K562 (cell line): ENCODE measurements at regions not wholly inside any gene's neighbourhood (a gene's known extent, or its start where the extent isn't known, plus 50 kb on each side); places are given as distances from the start of the nearest gene placed in this dataset.

ENCODE experiments used
- CCNT2 ChIP-seq: IDR thresholded peaks from 2 replicates; pipeline ENCODE4 v1.6.1; 2011; ENCODE audit warnings: borderline replicate concordance, low read depth, mild to moderate bottlenecking, moderate library complexity, mixed read lengths, low read length; ENCODE audit not compliant: insufficient read length; ENCODE audit errors: extremely low read depth
- JUN ChIP-seq, 2 experiments: sonication (generic) in 1 of 2; formaldehyde crosslinking in 1 of 2; IDR thresholded peaks; 2 replicates each; pipeline versions ENCODE4 v1.6.1 to v1.8.0; 2012 to 2022; ENCODE audit warnings: borderline replicate concordance in 2 of 2, mild to moderate bottlenecking in 2 of 2, improper control_type of control experiment in 1 of 2, low read depth in 1 of 2, low read length in 1 of 2, missing genetic modification reagents in 1 of 2
- NCOA1 ChIP-seq: fragments of 450-650 bp; IDR thresholded peaks from 2 replicates; pipeline ENCODE4 v1.6.1; 2016; ENCODE audit warnings: low read depth
- POLR2A ChIP-seq: fragments of 450-650 bp; conservative IDR thresholded peaks from 2 replicates; pipeline ENCODE4 v1.6.1; 2016
- PPARD ChIP-seq: fragments of 250-450 bp; sonication (Bioruptor Pico); IDR thresholded peaks from 2 replicates; pipeline ENCODE4 v1.8.0; 2022; ENCODE audit warnings: inconsistent platforms, mild to moderate bottlenecking, moderate library complexity
- RFX5 ChIP-seq: IDR thresholded peaks from 2 replicates; pipeline ENCODE4 v1.6.1; 2011; ENCODE audit warnings: low read depth, mild to moderate bottlenecking, improper control_type of control experiment, low read length
- SIN3B ChIP-seq: fragments of 450-650 bp; IDR thresholded peaks from 2 replicates; pipeline ENCODE4 v1.6.1; 2017; ENCODE audit warnings: low read depth, mild to moderate bottlenecking, moderate library complexity
- ZNF133 ChIP-seq: fragments of 250-450 bp; sonication (Bioruptor Pico); IDR thresholded peaks from 2 replicates; pipeline ENCODE4 v1.4.0; 2020; ENCODE audit warnings: mild to moderate bottlenecking
- ZNF274 ChIP-seq: IDR thresholded peaks from 2 replicates; pipeline ENCODE4 v1.6.1; 2011; ENCODE audit warnings: low read depth, mild to moderate bottlenecking, low read length, moderate library complexity, borderline replicate concordance
- ZNF785 ChIP-seq: fragments of 250-450 bp; sonication (Bioruptor Pico); IDR thresholded peaks from 2 replicates; pipeline ENCODE4 v1.4.0; 2020; ENCODE audit warnings: mild to moderate bottlenecking
- ZSCAN32 ChIP-seq: fragments of 450-650 bp; formaldehyde crosslinking; IDR thresholded peaks from 2 replicates; pipeline ENCODE4 v1.4.0; 2020; ENCODE audit warnings: mild to moderate bottlenecking, moderate library complexity

- TF ChIP-seq JUN (IDR thresholded peaks at IDR 0.05; ENCODE audit: borderline replicate concordance, low read depth, low read length) = no peak
- TF ChIP-seq JUN (CRISPR knock-in tag; IDR thresholded peaks at IDR 0.05; ENCODE audit: borderline replicate concordance) = no peak
- TF ChIP-seq POLR2A = no peak
- no peak for TF ChIP-seq ZNF133 (CRISPR knock-in tag)
- TF ChIP-seq ZNF785 (CRISPR knock-in tag) = no peak
- no peak for TF ChIP-seq PPARD (CRISPR knock-in tag)
- TF ChIP-seq RFX5 = no peak
- TF ChIP-seq ZNF274 = no peak
- TF ChIP-seq CCNT2 = no peak
- no peak for TF ChIP-seq NCOA1
- no peak for TF ChIP-seq SIN3B
- no peak for TF ChIP-seq ZSCAN32 (CRISPR knock-in tag)
These were observed 70.6 kb upstream of the SOX4 start for GRCh38 chr6:21522797-21523456.
